GM12878 (cell line): ENCODE measurements at regions not wholly inside any gene's neighbourhood (a gene's known extent, or its start where the extent isn't known, plus 50 kb on each side); places are given as distances from the start of the nearest gene placed in this dataset.

ENCODE experiments used
- ATAC-seq: fragments of 200-7000 bp; cut with Tn5 transposase; 3 replicates; pipeline ENCODE4 v1.9.1; 2020; ENCODE audit warnings: mild to moderate bottlenecking, moderate library complexity
- BruUV-seq: library from RNA; stranded (reverse); fragments of 400-500 nt; replicated peaks from 2 replicates; lab custom pipeline; 2021; lab: Mats Ljungman, UMichigan
- CTCF ChIA-PET: fragments of 300-600 bp; sonication (Branson Sonifier 250); formaldehyde crosslinking; extraction: SDS; loops from one replicate; lab custom pipeline; 2021; ENCODE audit warnings: inconsistent platforms; lab: Yijun Ruan, JAX
- POLR2A ChIA-PET: fragments of 350-600 bp; formaldehyde crosslinking; extraction: SDS; loops from one replicate; lab custom pipeline; 2021; ENCODE audit warnings: inconsistent platforms; lab: Charles Lee
- RAD21 ChIA-PET: fragments of 300-600 bp; sonication (Branson Sonifier 250); formaldehyde crosslinking; loops from one replicate; lab custom pipeline; 2023; ENCODE audit warnings: antibody characterized with exemption; ENCODE audit not compliant: unreplicated experiment; lab: Charles Lee
- SMC1A ChIA-PET: fragments of 300-600 bp; sonication (Branson Sonifier 250); formaldehyde crosslinking; loops from one replicate; lab custom pipeline; 2023; ENCODE audit not compliant: unreplicated experiment, uncharacterized antibody; lab: Charles Lee
- DNase-seq: peaks from one replicate; pipeline ENCODE4 v3.0.0-alpha.2; 2011; ENCODE audit warnings: low read depth, low spot score
- FAIRE-seq: peaks from 3 replicates; lab custom pipeline; 2011; peaks lifted over from hg19 to GRCh38; lab: Jason Lieb, UNC
- H2AFZ ChIP-seq: 2 replicates; pipeline ENCODE4 v1.6.0; 2011; ENCODE audit warnings: low read depth, low read length, control low read depth; ENCODE audit not compliant: control insufficient read depth
- H3K27ac ChIP-seq: 2 replicates; pipeline ENCODE4 v1.5.1; 2011; ENCODE audit warnings: control low read depth; ENCODE audit not compliant: control insufficient read depth, insufficient read depth
- H3K27me3 ChIP-seq, 2 experiments: replicated peaks in 1 of 2; 2 replicates each; pipeline versions ENCODE4 v1.6.0 to v1.6.1; 2011; ENCODE audit warnings: low read length in 1 of 2; ENCODE audit not compliant: control insufficient read depth in 2 of 2, insufficient read depth in 2 of 2
- H3K36me3 ChIP-seq, 2 experiments: 2 replicates each; pipeline ENCODE4 v1.5.1; 2011; ENCODE audit warnings: low read length in 1 of 2; ENCODE audit not compliant: control insufficient read depth in 2 of 2, insufficient read depth in 2 of 2
- H3K4me1 ChIP-seq: 2 replicates; pipeline ENCODE4 v1.6.1; 2011; ENCODE audit warnings: mild to moderate bottlenecking, low read length, moderate library complexity, mixed read lengths; ENCODE audit not compliant: control insufficient read depth, insufficient read depth
- H3K4me2 ChIP-seq: 2 replicates; pipeline ENCODE4 v1.6.0; 2011; ENCODE audit warnings: control low read depth; ENCODE audit not compliant: control insufficient read depth, insufficient read depth
- H3K4me3 ChIP-seq: fragments of 200-600 bp; sonication (generic); 2 replicates; pipeline ENCODE4 v1.5.1; 2016
- H3K79me2 ChIP-seq: 2 replicates; pipeline ENCODE4 v1.6.0; 2011; ENCODE audit warnings: low read length; ENCODE audit not compliant: control insufficient read depth, insufficient read depth
- H3K9ac ChIP-seq: 2 replicates; pipeline ENCODE4 v1.8.0; 2011; ENCODE audit warnings: low read length, control low read depth, mixed read lengths; ENCODE audit not compliant: control insufficient read depth, insufficient read depth
- H3K9me3 ChIP-seq: replicated peaks from 3 replicates; pipeline ENCODE4 v1.5.1; 2011; ENCODE audit warnings: mild to moderate bottlenecking, low read length; ENCODE audit not compliant: control insufficient read depth, insufficient read depth
- H4K20me1 ChIP-seq: 2 replicates; pipeline ENCODE4 v1.6.0; 2011; ENCODE audit not compliant: control insufficient read depth, insufficient read depth
- NFYB ChIP-seq: IDR thresholded peaks from 2 replicates; pipeline ENCODE4 v1.6.1; 2011; ENCODE audit warnings: low read depth, mild to moderate bottlenecking, low read length, improper control_type of control experiment, moderate library complexity; ENCODE audit not compliant: insufficient read depth
- NR2F1 ChIP-seq: fragments of 450-650 bp; conservative IDR thresholded peaks from 2 replicates; pipeline ENCODE4 v1.6.1; 2017; ENCODE audit warnings: mild to moderate bottlenecking
- POLR2AphosphoS5 ChIP-seq: IDR thresholded peaks from 2 replicates; pipeline ENCODE4 v1.6.1; 2011; ENCODE audit warnings: mild to moderate bottlenecking, low read length, inconsistent platforms
- PRDM15 ChIP-seq: fragments of 450-650 bp; formaldehyde crosslinking; IDR thresholded peaks from 2 replicates; pipeline ENCODE4 v1.4.0; 2020; ENCODE audit warnings: mild to moderate bottlenecking, moderate library complexity
- SRF ChIP-seq, 2 experiments: IDR thresholded peaks; 2 replicates each; pipeline ENCODE4 v1.6.1; 2011; ENCODE audit warnings: low read depth in 2 of 2, low read length in 2 of 2, mild to moderate bottlenecking in 1 of 2, moderate library complexity in 1 of 2
- TBL1XR1 ChIP-seq: IDR thresholded peaks from 2 replicates; pipeline ENCODE4 v1.6.1; 2012; ENCODE audit warnings: low read depth, low read length, improper control_type of control experiment
- ZNF217 ChIP-seq: fragments of 450-650 bp; IDR thresholded peaks from 2 replicates; pipeline ENCODE4 v1.6.1; 2017; ENCODE audit warnings: antibody characterized with exemption, mild to moderate bottlenecking
- WGBS: methylation state at CpG from one replicate; pipeline ENCODE4 v1.1.6; 2016; ENCODE audit warnings: low lambda C conversion rate; ENCODE audit not compliant: insufficient replicate concordance, insufficient coverage; ENCODE audit errors: missing lambda C conversion rate; 5-methylcytosine and 5-hydroxymethylcytosine counted together
- in situ Hi-C: fragments of 300-500 bp; cut with MboI; formaldehyde crosslinking; loops from 9 replicates; pipeline ENCODE4 v1.14.3; 2018; ENCODE audit warnings: mixed read lengths
- intact Hi-C: fragments of 100-400 bp; cut with micrococcal nuclease; formaldehyde crosslinking; loops from one replicate; pipeline ENCODE4 v1.14.2; 2022; ENCODE audit not compliant: unreplicated experiment
- TF ChIP-seq, protein P1 (sequence below): fragments of 450-650 bp; formaldehyde crosslinking; IDR thresholded peaks from 2 replicates; pipeline ENCODE4 v1.5.0; 2022; ENCODE audit warnings: mild to moderate bottlenecking, missing genetic modification characterization

GRCh38 chr22:34841331-34841771, 224.6 kb upstream of the ISX start:
- Histone ChIP-seq H3K9me3 (no peaks in the 10 kb centered on the region; the same call in 2 of the 3 replicates), H3K4me1 (no peaks in the 10 kb centered on the region), H3K27me3 (no peaks in the 10 kb centered on the region), H4K20me1 (no peaks in the 10 kb centered on the region), H2AFZ (no peak overlapping the region), H3K4me3 (no peak overlapping the region), H3K79me2 (no peaks in the 10 kb centered on the region), H3K36me3 (no peaks in the 10 kb centered on the region), H3K4me2 (no peak overlapping the region), H3K9ac (no peak overlapping the region), H3K27ac (no peak overlapping the region)
- DNase-seq (no peak), FAIRE-seq (no peak), ATAC-seq (no peak)
- POLR2A ChIA-PET: no interaction called here
- RAD21 ChIA-PET: no interaction called here
- SMC1A ChIA-PET: interaction anchor here (1.5 kb wide), 1 partner anchor 14 kb away, joined by 4 read pairs; no protein-coding TSS in a partner anchor
- in situ Hi-C loops (no loop called here), intact Hi-C loops (no loop called here)
- WGBS: 27% methylated on average over 3 of the region's 3 CpGs
- CTCF ChIA-PET: interaction anchor here (1.2 kb wide), 1 partner anchor 309 kb away, joined by 3 read pairs; no protein-coding TSS in a partner anchor
- no TSS peak for BruUV-seq
- TF ChIP-seq, protein P1, sequence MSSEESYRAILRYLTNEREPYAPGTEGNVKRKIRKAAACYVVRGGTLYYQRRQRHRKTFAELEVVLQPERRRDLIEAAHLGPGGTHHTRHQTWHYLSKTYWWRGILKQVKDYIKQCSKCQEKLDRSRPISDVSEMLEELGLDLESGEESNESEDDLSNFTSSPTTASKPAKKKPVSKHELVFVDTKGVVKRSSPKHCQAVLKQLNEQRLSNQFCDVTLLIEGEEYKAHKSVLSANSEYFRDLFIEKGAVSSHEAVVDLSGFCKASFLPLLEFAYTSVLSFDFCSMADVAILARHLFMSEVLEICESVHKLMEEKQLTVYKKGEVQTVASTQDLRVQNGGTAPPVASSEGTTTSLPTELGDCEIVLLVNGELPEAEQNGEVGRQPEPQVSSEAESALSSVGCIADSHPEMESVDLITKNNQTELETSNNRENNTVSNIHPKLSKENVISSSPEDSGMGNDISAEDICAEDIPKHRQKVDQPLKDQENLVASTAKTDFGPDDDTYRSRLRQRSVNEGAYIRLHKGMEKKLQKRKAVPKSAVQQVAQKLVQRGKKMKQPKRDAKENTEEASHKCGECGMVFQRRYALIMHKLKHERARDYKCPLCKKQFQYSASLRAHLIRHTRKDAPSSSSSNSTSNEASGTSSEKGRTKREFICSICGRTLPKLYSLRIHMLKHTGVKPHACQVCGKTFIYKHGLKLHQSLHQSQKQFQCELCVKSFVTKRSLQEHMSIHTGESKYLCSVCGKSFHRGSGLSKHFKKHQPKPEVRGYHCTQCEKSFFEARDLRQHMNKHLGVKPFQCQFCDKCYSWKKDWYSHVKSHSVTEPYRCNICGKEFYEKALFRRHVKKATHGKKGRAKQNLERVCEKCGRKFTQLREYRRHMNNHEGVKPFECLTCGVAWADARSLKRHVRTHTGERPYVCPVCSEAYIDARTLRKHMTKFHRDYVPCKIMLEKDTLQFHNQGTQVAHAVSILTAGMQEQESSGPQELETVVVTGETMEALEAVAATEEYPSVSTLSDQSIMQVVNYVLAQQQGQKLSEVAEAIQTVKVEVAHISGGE (CRISPR knock-in tag): no peak
- TF ChIP-seq POLR2AphosphoS5: no peak
- no peak for TF ChIP-seq TBL1XR1
- no peak for TF ChIP-seq ZNF217
- no peak for TF ChIP-seq PRDM15
- TF ChIP-seq SRF (IDR thresholded peaks at IDR 0.05; ENCODE audit: low read depth in 2 of 2, low read length in 2 of 2): no peak
- no peak for TF ChIP-seq NR2F1
- no peak for TF ChIP-seq NFYB
